T-helper 17 cell (primary cell): ENCODE measurements at regions not wholly inside any gene's neighbourhood (a gene's known extent, or its start where the extent isn't known, plus 50 kb on each side); places are given as distances from the start of the nearest gene placed in this dataset.
"Not testable (repeated sequence)": the region's sequence is repeated elsewhere in the genome, so short reads cannot be mapped to it uniquely, and the experiment has no call there.

Source experiments
- ATAC-seq: fragments of 150-1000 bp; cut with Tn5 transposase; 2 replicates; pipeline ENCODE4 v1.10.0; 2021; ENCODE audit warnings: mild to moderate bottlenecking, moderate library complexity
- DNase-seq, 3 donors: peaks; one replicate each; pipeline versions ENCODE4 v3.0.0 to v3.0.0-alpha.2; 2020 to 2021
- H3K9me3 ChIP-seq: one replicate; pipeline ENCODE4 v1.7.0; 2013; ENCODE audit warnings: low read length, mild to moderate bottlenecking; ENCODE audit not compliant: control insufficient read depth, poor library complexity, severe bottlenecking
- H3K27ac Mint-ChIP-seq: one replicate; pipeline ENCODE4 v1.8.0; 2022; ENCODE audit warnings: mild to moderate bottlenecking, moderate library complexity, mixed read lengths
- H3K27me3 Mint-ChIP-seq: one replicate; pipeline ENCODE4 v1.8.0; 2022; ENCODE audit warnings: mixed read lengths
- H3K36me3 Mint-ChIP-seq: one replicate; pipeline ENCODE4 v1.8.0; 2022; ENCODE audit warnings: low read depth, mixed read lengths
- H3K4me1 Mint-ChIP-seq: one replicate; pipeline ENCODE4 v1.8.0; 2022; ENCODE audit warnings: mild to moderate bottlenecking, mixed read lengths
- H3K4me3 Mint-ChIP-seq: one replicate; pipeline ENCODE4 v1.8.0; 2022; ENCODE audit warnings: mild to moderate bottlenecking, moderate library complexity, mixed read lengths

GRCh38 chr15:62316413-62317060 lies 151.5 kb upstream of the C2CD4B start:
- H3K27me3 Mint-ChIP-seq, result peaks cover 54% of the 10 kb centered on the region
- no peak for ATAC-seq
- DNase-seq, result no peak

GRCh38 chr15:62320259-62320658 lies 155.2 kb upstream of the C2CD4B start:
- DNase-seq, result no peak
- H3K27ac Mint-ChIP-seq, result no peak overlapping the region
- H3K9me3 ChIP-seq, result no peaks in the 10 kb centered on the region
- ATAC-seq, result no peak
- no peaks in the 10 kb centered on the region for H3K4me1 Mint-ChIP-seq
- peaks cover 43% of the 10 kb centered on the region for H3K27me3 Mint-ChIP-seq
- H3K36me3 Mint-ChIP-seq, result peaks cover 2% of the 10 kb centered on the region
- H3K4me3 Mint-ChIP-seq, result no peak overlapping the region

More at GRCh38 chr15:62316413-62317060, 151.5 kb upstream of the C2CD4B start:
- H3K36me3 Mint-ChIP-seq, result peaks cover 2% of the 10 kb centered on the region
- no peaks in the 10 kb centered on the region for H3K9me3 ChIP-seq
- H3K4me3 Mint-ChIP-seq, result no peak overlapping the region
- no peaks in the 10 kb centered on the region for H3K4me1 Mint-ChIP-seq
- no peak overlapping the region for H3K27ac Mint-ChIP-seq

GRCh38 chr15:62323353-62323890 lies 158.3 kb upstream of the C2CD4B start:
- DNase-seq (no peak), ATAC-seq (no peak)
- no peaks in the 10 kb centered on the region for H3K9me3 ChIP-seq
- Mint-ChIP-seq H3K4me1 (no peaks in the 10 kb centered on the region), H3K27ac (no peak overlapping the region), H3K27me3 (peaks cover 30% of the 10 kb centered on the region), H3K36me3 (peaks cover 2% of the 10 kb centered on the region), H3K4me3 (no peak overlapping the region)

- no peaks in the 10 kb centered on the region for H3K4me1 Mint-ChIP-seq
- H3K27ac Mint-ChIP-seq, result no peak overlapping the region
- peaks cover 21% of the 10 kb centered on the region for H3K27me3 Mint-ChIP-seq
- H3K36me3 Mint-ChIP-seq, result peaks cover 2% of the 10 kb centered on the region
- ATAC-seq (no peak), DNase-seq (no peak)
- no peaks in the 10 kb centered on the region for H3K9me3 ChIP-seq
- no peak overlapping the region for H3K4me3 Mint-ChIP-seq
Observed at GRCh38 chr15:62324382-62324781, 159.3 kb upstream of the C2CD4B start.

- H3K36me3 Mint-ChIP-seq, result no peaks in the 10 kb centered on the region
- H3K4me1 Mint-ChIP-seq, result no peaks in the 10 kb centered on the region
- ATAC-seq (no peak), DNase-seq (no peak)
- H3K4me3 Mint-ChIP-seq, result no peak overlapping the region
- H3K9me3 ChIP-seq, result no peaks in the 10 kb centered on the region
- peaks cover 10% of the 10 kb centered on the region for H3K27me3 Mint-ChIP-seq
- no peak overlapping the region for H3K27ac Mint-ChIP-seq
Observed at GRCh38 chr15:62325597-62325996, 160.5 kb upstream of the C2CD4B start.

- Mint-ChIP-seq H3K27ac (no peak overlapping the region), H3K4me3 (no peak overlapping the region), H3K27me3 (peaks cover 10% of the 10 kb centered on the region), H3K4me1 (no peaks in the 10 kb centered on the region), H3K36me3 (no peaks in the 10 kb centered on the region)
- DNase-seq (no peak), ATAC-seq (no peak)
- no peaks in the 10 kb centered on the region for H3K9me3 ChIP-seq
Observed at GRCh38 chr15:62326460-62327011, 161.5 kb upstream of the C2CD4B start.

- no peak for DNase-seq
- H3K9me3 ChIP-seq, result no peaks in the 10 kb centered on the region
- Mint-ChIP-seq H3K27me3 (peaks cover 10% of the 10 kb centered on the region), H3K4me1 (no peaks in the 10 kb centered on the region), H3K36me3 (no peaks in the 10 kb centered on the region), H3K27ac (no peak overlapping the region), H3K4me3 (no peak overlapping the region)
- ATAC-seq, result no peak
Observed at GRCh38 chr15:62327406-62327805, 162.3 kb upstream of the C2CD4B start.

GRCh38 chr15:62332472-62332871 lies 167.4 kb upstream of the C2CD4B start:
- peaks cover 15% of the 10 kb centered on the region for H3K27me3 Mint-ChIP-seq
- H3K4me3 Mint-ChIP-seq, H3K4me1 Mint-ChIP-seq, H3K36me3 Mint-ChIP-seq, ATAC-seq, H3K9me3 ChIP-seq, H3K27ac Mint-ChIP-seq, DNase-seq: not testable (repeated sequence)

GRCh38 chr15:62334536-62334935 lies 169.5 kb upstream of the C2CD4B start:
- Mint-ChIP-seq H3K4me3 (no peak overlapping the region), H3K36me3 (no peaks in the 10 kb centered on the region), H3K4me1 (no peaks in the 10 kb centered on the region), H3K27ac (no peak overlapping the region), H3K27me3 (peaks cover 26% of the 10 kb centered on the region)
- DNase-seq, result no peak
- H3K9me3 ChIP-seq, result no peaks in the 10 kb centered on the region
- ATAC-seq, result no peak

GRCh38 chr15:62337934-62338333 lies 172.8 kb upstream of the C2CD4B start:
- Mint-ChIP-seq H3K4me3 (no peak overlapping the region), H3K36me3 (no peaks in the 10 kb centered on the region)

GRCh38 chr15:62338497-62338896 lies 173.4 kb upstream of the C2CD4B start:
- no peak for DNase-seq
- H3K4me1 Mint-ChIP-seq, result peaks cover 4% of the 10 kb centered on the region
- H3K9me3 ChIP-seq, result no peaks in the 10 kb centered on the region
- no peaks in the 10 kb centered on the region for H3K36me3 Mint-ChIP-seq
- no peak overlapping the region for H3K27ac Mint-ChIP-seq
- H3K27me3 Mint-ChIP-seq, result peaks cover 36% of the 10 kb centered on the region
- no peak overlapping the region for H3K4me3 Mint-ChIP-seq
- no peak for ATAC-seq

More at GRCh38 chr15:62337934-62338333, 172.8 kb upstream of the C2CD4B start:
- H3K9me3 ChIP-seq, result no peaks in the 10 kb centered on the region
- Mint-ChIP-seq H3K4me1 (peaks cover 4% of the 10 kb centered on the region), H3K27ac (no peak overlapping the region), H3K27me3 (peaks cover 36% of the 10 kb centered on the region)
- DNase-seq (no peak), ATAC-seq (no peak)

GRCh38 chr15:62342959-62343358 lies 177.9 kb upstream of the C2CD4B start:
- Mint-ChIP-seq H3K4me3 (no peak overlapping the region), H3K36me3 (peaks cover 2% of the 10 kb centered on the region), H3K4me1 (peaks cover 12% of the 10 kb centered on the region), H3K27ac (no peak overlapping the region), H3K27me3 (peaks cover 21% of the 10 kb centered on the region)
- no peaks in the 10 kb centered on the region for H3K9me3 ChIP-seq
- DNase-seq (no peak), ATAC-seq (no peak)

GRCh38 chr15:62343397-62343796 lies 178.3 kb upstream of the C2CD4B start:
- Mint-ChIP-seq H3K27ac (no peak overlapping the region), H3K4me1 (peaks cover 12% of the 10 kb centered on the region), H3K4me3 (no peak overlapping the region), H3K36me3 (peaks cover 2% of the 10 kb centered on the region), H3K27me3 (peaks cover 18% of the 10 kb centered on the region)
- DNase-seq, result no peak
- no peaks in the 10 kb centered on the region for H3K9me3 ChIP-seq
- no peak for ATAC-seq
